ENCODE measurements at regions not wholly inside any gene's neighbourhood (a gene's known extent, or its start where the extent isn't known, plus 50 kb on each side); places are given as distances from the start of the nearest gene placed in this dataset.

- H3K27me3 ChIP-seq, result no peaks in the 10 kb centered on the region
- no peaks in the 10 kb centered on the region for H3K36me3 ChIP-seq
- H3K9me3 ChIP-seq, result no peaks in the 10 kb centered on the region
- H3K4me1 ChIP-seq, result peaks cover 0 to 7% (median 0%) of the 10 kb centered on the region in 4 donors
- TF ChIP-seq EP300 (IDR thresholded peaks at IDR 0.05), result no peak
- no peak for TF ChIP-seq POLR2AphosphoS5 (IDR thresholded peaks at IDR 0.05)
- TF ChIP-seq, protein P1, sequence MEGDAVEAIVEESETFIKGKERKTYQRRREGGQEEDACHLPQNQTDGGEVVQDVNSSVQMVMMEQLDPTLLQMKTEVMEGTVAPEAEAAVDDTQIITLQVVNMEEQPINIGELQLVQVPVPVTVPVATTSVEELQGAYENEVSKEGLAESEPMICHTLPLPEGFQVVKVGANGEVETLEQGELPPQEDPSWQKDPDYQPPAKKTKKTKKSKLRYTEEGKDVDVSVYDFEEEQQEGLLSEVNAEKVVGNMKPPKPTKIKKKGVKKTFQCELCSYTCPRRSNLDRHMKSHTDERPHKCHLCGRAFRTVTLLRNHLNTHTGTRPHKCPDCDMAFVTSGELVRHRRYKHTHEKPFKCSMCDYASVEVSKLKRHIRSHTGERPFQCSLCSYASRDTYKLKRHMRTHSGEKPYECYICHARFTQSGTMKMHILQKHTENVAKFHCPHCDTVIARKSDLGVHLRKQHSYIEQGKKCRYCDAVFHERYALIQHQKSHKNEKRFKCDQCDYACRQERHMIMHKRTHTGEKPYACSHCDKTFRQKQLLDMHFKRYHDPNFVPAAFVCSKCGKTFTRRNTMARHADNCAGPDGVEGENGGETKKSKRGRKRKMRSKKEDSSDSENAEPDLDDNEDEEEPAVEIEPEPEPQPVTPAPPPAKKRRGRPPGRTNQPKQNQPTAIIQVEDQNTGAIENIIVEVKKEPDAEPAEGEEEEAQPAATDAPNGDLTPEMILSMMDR (IDR thresholded peaks at IDR 0.05), result no peak
- TF ChIP-seq POLR2A (IDR thresholded peaks at IDR 0.05; ENCODE audit: low read depth), result no peak
- DNase-seq (ENCODE audit: extremely low spot score), result no peak
- H3K4me3 ChIP-seq, result no peak overlapping the region
- intact Hi-C loops (cut with DNase I), result no loop called here
- no peak overlapping the region for H3K27ac ChIP-seq (replicated peaks in 1 of 4)
- WGBS, result 90% methylated on average over 2 of the region's 2 CpGs
Observed at GRCh38 chr2:133636287-133636686, 68.0 kb upstream of the NCKAP5 start.

DNA sequence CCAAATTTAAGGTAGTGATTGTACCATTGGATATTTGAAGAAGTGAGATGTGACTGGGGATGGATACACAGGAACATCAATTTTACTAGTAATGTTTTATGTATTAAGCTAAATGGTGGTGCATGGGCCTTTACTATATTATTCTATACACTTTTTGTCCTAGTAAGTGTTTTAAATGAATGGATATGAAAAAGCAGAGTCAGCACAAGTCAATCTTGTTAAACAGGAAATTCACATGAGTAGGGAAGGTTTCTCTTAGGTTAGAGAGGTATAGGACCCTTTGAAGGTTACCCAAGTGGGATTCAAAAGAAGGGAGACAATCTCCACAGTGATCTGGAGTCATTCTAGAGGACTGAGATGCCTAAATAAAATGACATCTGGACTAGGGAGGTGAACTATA, 71.8 kb upstream of the NCKAP5 start:
- no peak for TF ChIP-seq POLR2AphosphoS5 (IDR thresholded peaks at IDR 0.05)
- TF ChIP-seq POLR2A (IDR thresholded peaks at IDR 0.05; ENCODE audit: low read depth), result no peak
- TF ChIP-seq EP300 (IDR thresholded peaks at IDR 0.05), result no peak
- TF ChIP-seq, protein P1 (IDR thresholded peaks at IDR 0.05), result no peak
- no peaks in the 10 kb centered on the region for H3K27me3 ChIP-seq
- intact Hi-C loops (cut with DNase I), result no loop called here
- peaks cover 0 to 11% (median 8%) of the 10 kb centered on the region in 4 donors for H3K4me1 ChIP-seq
- H3K36me3 ChIP-seq, result no peaks in the 10 kb centered on the region
- no peak for DNase-seq (ENCODE audit: extremely low spot score)
- H3K27ac ChIP-seq (replicated peaks in 1 of 4), result no peak overlapping the region
- H3K4me3 ChIP-seq, result no peak overlapping the region
- H3K9me3 ChIP-seq, result no peaks in the 10 kb centered on the region

DNA sequence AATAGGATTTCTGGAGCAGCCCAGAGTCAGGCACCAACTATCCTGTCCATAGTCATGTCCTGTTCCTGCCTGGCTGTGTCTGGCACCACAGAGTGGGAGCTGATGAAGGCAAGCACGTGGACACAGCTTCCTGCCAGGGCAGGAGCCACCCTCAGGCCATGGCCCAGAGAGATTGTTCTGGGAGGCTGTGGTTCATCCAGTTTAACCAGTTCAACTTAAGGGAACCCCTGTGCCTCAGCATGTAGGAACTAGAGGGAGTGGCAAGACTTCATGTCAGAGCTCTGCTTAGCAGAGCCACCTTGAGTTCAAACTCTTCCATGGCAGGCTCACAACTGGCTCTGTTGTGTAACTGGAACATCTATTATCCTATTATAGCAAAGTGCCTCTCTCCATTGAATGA, 73.2 kb upstream of the NCKAP5 start:
- no peak overlapping the region for H3K4me3 ChIP-seq
- no peaks in the 10 kb centered on the region for H3K27me3 ChIP-seq
- H3K36me3 ChIP-seq, result no peaks in the 10 kb centered on the region
- intact Hi-C loops (cut with DNase I), result no loop called here
- no peak overlapping the region for H3K27ac ChIP-seq (replicated peaks in 1 of 4)
- peaks cover 0 to 11% (median 8%) of the 10 kb centered on the region in 4 donors for H3K4me1 ChIP-seq
- no peaks in the 10 kb centered on the region for H3K9me3 ChIP-seq
- DNase-seq (ENCODE audit: extremely low spot score), result no peak
- no CpG with 5 or more reads among the region's 1 CpG for WGBS
- no peak for TF ChIP-seq POLR2A (IDR thresholded peaks at IDR 0.05; ENCODE audit: low read depth)
- TF ChIP-seq POLR2AphosphoS5 (IDR thresholded peaks at IDR 0.05), result no peak
- no peak for TF ChIP-seq EP300 (IDR thresholded peaks at IDR 0.05)
- TF ChIP-seq, protein P1 (IDR thresholded peaks at IDR 0.05), result no peak

DNA sequence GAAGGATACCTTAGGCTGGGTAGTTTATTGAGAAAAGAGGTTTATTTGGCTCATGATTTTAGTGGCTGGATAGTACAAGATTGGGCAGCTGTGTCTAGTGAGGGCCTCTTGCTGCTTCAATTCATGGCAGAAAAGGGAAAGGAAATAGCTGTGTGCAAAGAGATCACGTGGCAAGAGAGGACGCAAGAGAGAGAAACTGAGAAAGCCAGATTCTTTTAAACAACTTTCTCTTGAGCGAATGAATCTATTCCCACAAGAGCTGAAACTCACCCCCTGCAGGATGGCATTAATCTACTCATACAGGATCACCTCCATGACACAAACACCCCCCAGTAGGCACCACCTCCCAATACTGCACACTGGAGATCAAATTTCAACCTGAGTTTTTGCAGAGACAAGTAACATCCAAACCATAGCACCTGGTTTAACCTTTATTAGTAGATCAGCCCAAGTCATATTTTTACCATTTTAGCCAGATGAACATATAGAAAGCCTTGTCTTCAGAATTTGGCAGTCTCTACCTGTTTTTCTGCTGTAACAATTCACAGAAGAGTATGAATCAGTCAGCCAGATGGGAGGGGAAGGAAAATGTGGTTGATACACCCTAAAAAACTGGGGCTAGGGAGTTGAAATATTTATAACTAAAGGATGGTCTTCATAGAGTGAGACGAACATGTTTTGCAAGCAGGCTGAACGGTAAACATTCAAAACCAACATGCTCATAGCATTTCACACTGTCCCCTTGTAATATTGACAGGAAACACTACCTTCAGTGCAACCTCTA, 73.9 kb upstream of the NCKAP5 start:
- intact Hi-C loops (cut with DNase I), result no loop called here
- Histone ChIP-seq H3K27me3 (no peaks in the 10 kb centered on the region), H3K4me1 (peaks cover 0 to 11% (median 8%) of the 10 kb centered on the region in 4 donors), H3K4me3 (no peak overlapping the region), H3K27ac (replicated peaks in 1 of 4) (no peak overlapping the region), H3K9me3 (no peaks in the 10 kb centered on the region), H3K36me3 (no peaks in the 10 kb centered on the region)
- DNase-seq (ENCODE audit: extremely low spot score), result no peak
- TF ChIP-seq POLR2AphosphoS5 (IDR thresholded peaks at IDR 0.05) (no peak), EP300 (IDR thresholded peaks at IDR 0.05) (no peak), POLR2A (IDR thresholded peaks at IDR 0.05; ENCODE audit: low read depth) (no peak)
- TF ChIP-seq, protein P1 (IDR thresholded peaks at IDR 0.05), result no peak
- 83% methylated on average over 5 of the region's 5 CpGs for WGBS

DNA sequence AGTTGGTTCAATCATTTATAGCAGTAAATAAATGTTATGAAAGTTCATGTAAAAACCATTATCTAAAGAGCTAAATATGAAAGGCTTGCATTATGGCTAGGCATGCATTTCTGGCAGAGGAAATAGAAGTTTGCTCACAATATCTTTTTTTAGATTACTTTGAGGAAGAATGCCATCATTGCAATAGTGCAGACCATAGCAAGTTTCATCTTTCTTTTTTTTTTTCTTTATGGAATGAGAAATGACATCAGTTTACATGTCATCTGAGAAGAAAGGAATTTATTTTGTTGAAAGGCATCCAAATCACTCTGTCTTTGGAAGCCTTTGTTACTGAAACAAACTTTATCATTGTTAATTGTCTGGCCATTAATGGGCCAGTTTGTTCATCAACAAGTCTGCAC, 74.5 kb upstream of the NCKAP5 start:
- Histone ChIP-seq H3K9me3 (no peaks in the 10 kb centered on the region), H3K36me3 (no peaks in the 10 kb centered on the region), H3K4me1 (peaks cover 0 to 11% (median 8%) of the 10 kb centered on the region in 4 donors), H3K27ac (replicated peaks in 1 of 4) (no peak overlapping the region), H3K4me3 (no peak overlapping the region), H3K27me3 (no peaks in the 10 kb centered on the region)
- no peak for TF ChIP-seq EP300 (IDR thresholded peaks at IDR 0.05)
- TF ChIP-seq POLR2A (IDR thresholded peaks at IDR 0.05; ENCODE audit: low read depth), result no peak
- TF ChIP-seq, protein P1 (IDR thresholded peaks at IDR 0.05), result no peak
- TF ChIP-seq POLR2AphosphoS5 (IDR thresholded peaks at IDR 0.05), result no peak
- intact Hi-C loops (cut with DNase I), result no loop called here
- DNase-seq (ENCODE audit: extremely low spot score), result no peak

All from esophagus muscularis mucosa (tissue), 4 donors.